CD4-positive, alpha-beta T cell treated with Interferon gamma for 1 hour (primary cell): ENCODE measurements at regions not wholly inside any gene's neighbourhood (a gene's known extent, or its start where the extent isn't known, plus 50 kb on each side); places are given as distances from the start of the nearest gene placed in this dataset.

Source experiments
- DNase-seq: peaks from one replicate; pipeline ENCODE4 v3.0.0-alpha.2; 2020

- DNase-seq, result no peak
Observed at GRCh38 chr11:103530257-103530656, 421.0 kb downstream of the DYNC2H1 start.

DNA sequence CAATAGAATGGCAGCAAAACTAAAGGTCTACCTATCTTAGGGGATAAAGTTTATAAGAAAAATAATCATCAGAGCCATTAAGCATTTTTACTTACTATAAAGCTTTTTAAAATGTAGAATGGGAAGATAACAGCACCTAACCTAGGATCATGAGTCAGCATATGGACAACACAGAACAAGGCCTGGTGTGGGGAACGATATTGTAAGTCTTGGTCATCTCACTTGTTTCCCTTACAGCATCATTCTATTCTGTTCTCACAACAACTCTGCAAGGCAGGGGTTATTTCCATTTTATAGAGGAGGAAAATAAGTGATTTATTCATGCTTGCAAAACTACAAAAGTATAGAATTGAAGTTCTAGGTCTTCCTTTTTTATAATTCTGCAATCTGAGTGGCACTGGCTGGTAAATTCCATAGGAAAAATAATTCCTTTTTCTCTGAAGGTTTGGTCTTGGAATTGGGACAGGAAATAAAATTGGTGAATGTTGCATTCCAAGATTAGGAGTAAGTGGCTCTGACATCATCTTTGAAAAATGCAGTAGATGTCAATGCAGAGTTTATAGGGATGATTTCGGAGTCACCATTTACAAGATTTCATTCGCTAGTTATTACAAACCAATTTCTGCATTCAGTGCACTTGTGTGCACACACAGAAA, 423.0 kb downstream of the DYNC2H1 start:
- DNase-seq, result no peak

DNA sequence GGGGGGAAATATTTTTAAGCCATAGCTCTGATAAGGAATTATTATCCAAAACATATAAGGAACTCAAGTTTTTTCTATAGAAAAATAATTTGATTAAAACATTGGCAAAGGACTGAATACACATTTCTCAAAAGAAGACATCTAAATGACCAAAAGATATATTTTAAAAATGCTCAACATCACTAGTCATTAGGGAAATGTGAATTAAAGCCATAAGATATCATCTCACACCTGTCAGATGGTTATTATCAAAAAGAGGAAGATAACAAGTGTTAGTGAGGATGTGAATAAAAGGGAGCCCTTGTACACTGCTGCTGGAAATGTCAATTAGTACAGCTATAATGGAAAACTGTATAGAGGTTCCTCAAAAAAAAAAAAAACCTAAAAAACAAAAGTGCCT, 425.0 kb downstream of the DYNC2H1 start:
- no peak for DNase-seq

DNA sequence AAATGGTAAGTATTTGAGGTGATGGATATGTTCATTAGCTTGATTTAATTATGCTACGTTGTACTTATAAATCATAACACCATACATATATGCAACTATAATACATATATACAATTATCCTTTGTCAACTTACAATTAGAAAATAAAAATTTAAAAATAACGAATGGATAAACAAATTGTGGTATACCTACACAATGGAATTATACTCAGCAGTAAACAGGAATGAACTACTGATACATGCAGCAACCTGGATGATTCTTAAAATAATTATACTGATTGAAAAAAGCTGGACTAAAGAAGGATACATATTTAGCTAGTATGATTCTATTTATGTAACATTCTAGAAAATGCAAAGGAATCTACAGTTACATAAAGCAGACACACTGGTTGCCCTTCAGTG, 425.7 kb downstream of the DYNC2H1 start:
- no peak for DNase-seq

GRCh38 chr11:103536335-103536722, 427.1 kb downstream of the DYNC2H1 start:
- DNase-seq, result no peak

GRCh38 chr11:103537904-103538502, 428.8 kb downstream of the DYNC2H1 start:
- DNase-seq, result no peak

GRCh38 chr11:103539166-103539565, 429.9 kb downstream of the DYNC2H1 start:
- no peak for DNase-seq

GRCh38 chr11:103541186-103541795, 432.1 kb downstream of the DYNC2H1 start:
- no peak for DNase-seq

DNA sequence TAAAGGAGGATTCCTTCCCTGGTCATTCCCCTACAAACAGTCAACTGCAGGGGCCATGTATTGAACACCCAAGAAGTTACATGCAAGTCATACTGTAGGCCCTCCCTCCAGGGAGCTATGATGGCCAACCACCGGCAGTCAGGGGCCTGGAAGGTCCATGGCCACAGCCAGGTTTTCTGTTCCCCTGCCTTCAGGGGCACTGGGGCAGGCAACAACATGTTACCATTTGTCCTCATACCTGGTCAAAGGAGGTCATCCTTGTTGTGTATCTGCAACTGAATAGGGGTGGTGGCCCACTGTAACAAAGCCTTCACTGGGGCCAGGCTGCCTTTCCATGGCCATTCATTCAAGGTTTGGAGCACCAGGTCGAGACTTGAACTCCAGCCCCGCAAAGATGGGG, 433.6 kb downstream of the DYNC2H1 start:
- no peak for DNase-seq

- no peak for DNase-seq
Observed at GRCh38 chr11:103543456-103543855, 434.2 kb downstream of the DYNC2H1 start.

DNA sequence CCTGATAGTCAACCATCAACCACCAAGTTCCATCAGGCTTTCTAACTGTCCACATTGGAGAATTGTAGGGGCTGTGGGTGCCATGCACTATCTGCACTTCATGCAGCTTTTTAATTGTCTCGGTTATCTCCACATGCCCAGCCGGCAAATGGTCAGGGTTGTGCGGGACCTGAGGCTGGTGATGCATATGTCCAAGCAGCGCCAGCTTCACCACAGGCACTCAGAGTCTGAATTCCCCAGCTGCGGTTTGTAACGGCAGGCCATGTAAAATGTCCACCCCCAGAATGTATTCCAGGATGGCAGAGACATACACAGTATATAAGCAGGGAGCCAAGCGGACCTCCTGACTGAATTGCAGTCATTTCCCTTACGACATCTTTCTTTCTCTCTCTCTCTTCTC, 435.6 kb downstream of the DYNC2H1 start:
- DNase-seq, result no peak

DNA sequence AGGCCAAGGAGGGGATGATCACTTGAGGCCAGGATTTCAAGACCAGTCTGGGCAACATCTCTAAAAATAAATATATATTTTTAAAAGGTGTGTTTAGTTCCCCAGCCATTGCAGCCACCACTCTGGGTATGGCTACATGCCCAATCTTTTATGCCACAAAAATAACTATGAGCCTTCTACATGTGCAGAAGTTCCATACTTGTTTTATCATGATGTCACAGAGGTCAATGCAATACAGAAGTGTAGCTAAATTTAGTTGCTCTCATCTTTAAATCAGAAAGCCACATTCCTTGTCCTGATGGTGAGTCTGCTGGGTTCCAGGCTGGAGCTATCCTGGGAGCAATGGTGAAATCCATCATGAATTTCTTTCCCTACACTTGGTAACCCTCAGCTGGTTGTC, 436.3 kb downstream of the DYNC2H1 start:
- no peak for DNase-seq

- no peak for DNase-seq
Observed at GRCh38 chr11:103546236-103546635, 437.0 kb downstream of the DYNC2H1 start.

DNA sequence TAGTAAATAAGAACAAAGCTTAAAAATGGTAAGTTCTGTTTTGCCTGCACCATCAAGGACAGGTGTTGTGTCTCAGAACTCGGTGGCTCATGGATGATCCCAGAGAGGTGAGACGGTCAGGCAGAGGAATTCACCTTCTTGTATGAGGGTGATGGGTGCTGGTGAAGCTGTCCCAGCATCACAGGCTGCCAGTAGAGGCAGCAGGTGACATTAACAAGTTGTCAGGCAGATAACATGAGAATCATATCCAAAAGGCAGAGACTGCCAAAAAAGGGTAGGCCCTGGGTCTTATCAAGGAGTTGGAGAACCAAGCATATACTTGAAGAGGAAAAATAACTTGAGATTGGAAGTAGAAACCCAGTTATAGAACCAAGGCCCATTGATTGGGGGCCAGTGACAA, 437.8 kb downstream of the DYNC2H1 start:
- no peak for DNase-seq

DNA sequence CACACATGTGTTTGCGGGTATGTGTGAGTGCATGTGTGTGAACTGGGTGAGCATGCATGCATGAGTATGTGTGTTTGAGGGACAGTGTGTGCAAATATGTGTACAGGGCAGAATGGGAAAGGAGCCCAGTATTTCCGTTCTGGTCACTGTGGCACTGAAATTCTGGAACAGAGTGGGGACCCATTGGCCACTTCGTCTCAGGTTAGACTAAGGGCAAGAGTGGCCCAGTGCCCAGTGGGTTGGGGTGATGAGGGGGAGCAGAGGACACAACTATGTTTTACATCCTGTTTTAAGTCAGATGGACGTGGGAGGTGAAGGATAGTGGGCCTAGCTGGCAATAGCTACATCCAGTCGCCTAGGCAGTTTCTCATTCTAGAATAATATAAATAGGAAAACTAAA, 438.5 kb downstream of the DYNC2H1 start:
- DNase-seq, result no peak

DNA sequence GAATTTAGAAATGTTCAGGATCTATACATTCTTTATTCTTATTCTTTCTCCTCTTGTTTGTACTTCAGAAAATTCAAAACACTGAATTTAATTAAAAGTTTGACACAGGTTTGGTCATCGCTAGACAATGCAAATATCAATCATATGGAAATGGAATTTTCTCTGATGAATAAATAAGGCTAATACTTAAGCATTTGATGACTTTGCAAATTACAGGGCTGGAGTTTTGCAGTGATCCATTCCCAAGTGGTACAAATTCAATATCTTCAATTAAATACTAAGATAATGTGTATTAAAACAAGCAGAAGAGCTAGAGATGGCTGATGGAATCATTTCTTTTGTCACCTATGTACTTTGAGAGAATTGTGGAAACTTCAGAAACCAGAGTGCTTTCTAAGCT, 439.6 kb downstream of the DYNC2H1 start:
- no peak for DNase-seq

- no peak for DNase-seq
Observed at GRCh38 chr11:103550811-103551210, 441.6 kb downstream of the DYNC2H1 start.

GRCh38 chr11:103552086-103552485, 442.9 kb downstream of the DYNC2H1 start:
- no peak for DNase-seq

DNA sequence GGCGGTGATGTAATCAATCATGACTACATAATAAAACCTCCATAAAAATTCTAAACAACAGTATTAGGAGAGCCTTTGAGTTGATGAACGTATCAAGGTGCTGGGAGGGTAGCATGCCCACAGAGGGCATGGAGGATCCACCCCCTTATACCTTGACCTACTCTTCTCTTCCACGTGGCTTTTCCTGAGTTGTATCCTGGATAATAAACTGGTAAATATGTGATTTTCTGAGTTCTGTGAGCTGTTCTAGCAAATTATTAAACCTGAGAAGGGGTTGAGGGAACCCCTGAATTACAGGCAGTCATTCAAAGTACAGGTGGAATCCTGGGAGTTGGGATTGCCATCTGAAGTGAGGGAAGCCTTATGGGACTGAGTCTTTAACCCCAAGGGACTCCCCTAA, 446.9 kb downstream of the DYNC2H1 start:
- no peak for DNase-seq

GRCh38 chr11:103566116-103566515, 456.9 kb downstream of the DYNC2H1 start:
- DNase-seq, result no peak

GRCh38 chr11:103581760-103582159, 454.7 kb upstream of the DDI1 start:
- no peak for DNase-seq

DNA sequence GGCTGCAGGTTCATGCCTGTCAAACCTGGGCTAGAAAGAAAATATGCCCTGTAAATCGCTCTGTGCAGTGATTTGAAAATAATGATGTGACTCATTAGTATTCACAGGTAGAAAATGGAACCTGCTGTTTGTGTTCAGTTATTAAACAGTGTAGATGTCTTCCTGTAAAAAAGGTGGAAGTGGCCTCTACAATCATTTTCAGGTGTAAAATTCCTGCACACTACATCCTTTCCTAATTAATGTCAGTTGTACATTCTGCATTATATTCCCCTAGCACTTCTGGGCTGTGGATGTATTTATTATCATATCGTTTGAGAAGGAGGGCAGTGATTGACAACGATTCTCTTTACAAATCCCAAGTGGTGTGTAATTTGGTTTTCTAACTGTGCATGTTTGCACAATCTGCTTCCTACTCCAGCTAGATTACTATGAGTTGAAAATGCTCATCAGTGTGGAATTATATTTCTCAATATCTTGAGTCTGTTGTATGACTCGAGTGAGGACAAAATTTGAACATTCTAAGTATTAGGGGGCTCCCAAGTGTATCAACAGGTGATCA, 454.0 kb upstream of the DDI1 start:
- no peak for DNase-seq

GRCh38 chr11:103584021-103584420, 452.4 kb upstream of the DDI1 start:
- no peak for DNase-seq

DNA sequence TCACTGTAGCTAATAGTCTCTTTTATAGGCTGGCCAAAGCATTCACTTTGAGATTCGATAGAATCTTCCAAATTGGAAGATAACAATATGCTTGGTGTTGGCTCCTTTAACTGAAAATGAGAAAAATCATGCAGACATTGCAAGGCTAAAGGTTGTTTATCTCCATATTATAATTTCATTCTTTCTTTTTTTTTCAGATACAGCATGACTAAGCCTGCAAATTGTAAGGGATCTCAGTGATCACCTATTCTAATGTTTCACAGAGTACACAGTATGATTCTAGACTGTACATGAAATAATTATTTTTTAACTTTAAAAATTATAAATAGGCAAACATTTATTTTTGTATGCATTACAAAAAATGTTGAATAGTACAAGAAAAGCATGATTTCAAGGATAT, 451.7 kb upstream of the DDI1 start:
- DNase-seq, result no peak
